AML-193 (cell line): ENCODE measurements at regions not wholly inside any gene's neighbourhood (a gene's known extent, or its start where the extent isn't known, plus 50 kb on each side); places are given as distances from the start of the nearest gene placed in this dataset.

Experiments
- DNase-seq, 2 experiments: peaks; one replicate each; lab custom pipeline; 2025; lab: John Stamatoyannopoulos, UW

DNA sequence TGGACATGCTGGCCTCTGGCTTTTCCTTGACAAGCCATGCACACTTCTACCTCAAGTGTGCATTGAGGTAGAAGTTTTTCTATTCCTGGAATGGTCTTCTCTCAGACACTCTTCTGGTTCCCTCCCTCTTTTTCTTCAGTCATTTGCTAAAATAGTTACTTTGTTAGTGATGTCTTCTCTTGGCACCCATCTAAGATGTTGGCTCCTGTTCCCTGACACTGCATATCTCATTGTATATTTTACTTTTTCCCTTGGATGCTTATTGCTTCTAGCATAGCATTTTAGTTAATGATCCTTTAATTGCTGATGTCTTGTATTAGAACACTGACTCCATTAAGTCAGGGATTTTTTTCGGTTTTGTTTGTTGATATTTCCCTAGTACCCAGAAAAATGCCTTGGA, 758.7 kb upstream of the NRSN1 start:
- DNase-seq, result no peak

DNA sequence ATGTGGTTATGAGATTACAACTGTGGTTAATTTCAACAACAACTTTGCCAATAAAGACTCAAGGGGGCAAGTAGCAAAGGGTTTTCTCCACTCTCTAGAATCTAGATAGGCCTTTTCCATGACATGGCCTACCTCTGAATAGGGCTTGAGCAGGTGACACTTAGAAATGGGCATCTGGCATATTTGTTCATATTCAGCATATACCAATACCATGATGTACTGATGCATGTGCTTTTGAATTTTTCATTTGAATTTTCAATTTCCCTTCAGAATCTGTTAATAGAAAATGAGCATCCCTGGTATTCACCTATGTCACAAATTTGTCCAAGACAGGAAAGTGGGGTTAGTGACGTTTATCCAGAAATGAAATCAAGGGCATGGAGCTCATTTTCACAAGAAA, 757.5 kb upstream of the NRSN1 start:
- no peak for DNase-seq

DNA sequence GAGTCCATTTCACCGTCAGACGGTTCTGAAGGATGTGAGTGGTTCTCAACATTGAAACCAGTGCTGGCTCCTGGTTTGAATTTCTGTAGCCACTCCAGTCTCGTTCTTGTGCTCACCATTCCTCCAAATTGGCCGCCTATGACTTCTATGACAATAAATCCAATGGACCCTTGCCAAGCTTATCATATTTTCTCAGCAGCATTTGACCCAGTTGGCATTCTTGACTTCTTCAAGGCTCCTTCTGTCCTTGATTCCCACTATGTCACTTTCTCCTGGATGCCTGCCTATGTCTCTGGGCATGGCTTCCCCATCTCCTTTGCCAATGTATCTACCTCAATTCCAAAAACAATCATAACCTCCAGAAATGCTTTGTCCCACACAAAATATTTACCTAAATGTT, 756.0 kb upstream of the NRSN1 start:
- DNase-seq, result no peak

DNA sequence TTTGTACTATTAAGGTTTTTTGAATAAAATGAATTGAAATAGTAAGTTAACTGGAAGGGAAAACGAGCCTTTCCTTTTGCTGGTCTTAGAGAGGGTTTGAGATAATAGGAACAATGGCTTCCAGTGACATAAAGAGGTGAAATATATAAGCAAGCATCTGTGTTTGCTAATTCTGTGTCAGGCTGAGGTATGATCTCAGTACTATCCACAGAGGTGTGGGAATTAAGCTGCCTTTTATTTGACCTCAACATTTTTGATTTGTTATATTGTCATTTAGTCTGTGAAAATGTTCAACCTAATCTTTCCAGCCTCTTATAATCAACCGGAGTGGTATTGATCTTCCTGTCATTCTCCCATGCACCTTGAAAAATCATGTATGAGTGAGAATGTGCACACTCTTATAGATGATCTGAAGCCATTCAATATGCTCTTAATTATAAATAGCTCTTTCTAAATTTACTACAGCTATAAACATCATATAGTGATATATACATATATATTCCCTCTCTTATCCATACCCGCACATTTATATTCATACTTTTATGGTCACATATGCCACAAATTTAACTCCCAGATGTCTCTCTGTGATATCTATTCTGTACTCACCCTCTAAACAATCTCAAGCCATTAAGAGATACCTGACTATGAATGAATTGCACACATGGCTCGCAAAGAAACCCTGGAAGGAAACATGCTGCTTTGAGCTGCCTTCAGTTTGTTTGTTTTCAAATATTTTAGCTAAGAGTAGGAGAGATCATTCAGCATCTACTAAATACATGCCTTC, 754.7 kb upstream of the NRSN1 start:
- DNase-seq, result no peak

DNA sequence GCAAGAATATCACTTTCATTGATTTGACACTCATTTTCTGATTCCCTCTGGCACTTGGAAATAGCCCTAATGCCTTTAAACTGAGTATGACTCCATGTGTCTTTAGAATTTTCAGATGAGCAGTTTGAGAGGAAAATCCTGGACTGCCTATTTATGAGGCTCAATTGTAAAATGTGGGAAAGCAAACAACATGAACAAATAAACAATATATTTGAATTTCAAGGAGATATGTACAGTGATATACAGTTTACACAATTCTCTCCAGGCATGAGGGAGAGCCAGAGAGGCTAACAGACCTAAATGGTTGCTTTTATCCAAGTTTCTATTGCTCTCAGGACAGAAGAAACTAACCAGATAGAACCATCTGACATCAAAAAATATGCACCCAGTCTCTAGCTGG, 748.2 kb upstream of the NRSN1 start:
- no peak for DNase-seq

DNA sequence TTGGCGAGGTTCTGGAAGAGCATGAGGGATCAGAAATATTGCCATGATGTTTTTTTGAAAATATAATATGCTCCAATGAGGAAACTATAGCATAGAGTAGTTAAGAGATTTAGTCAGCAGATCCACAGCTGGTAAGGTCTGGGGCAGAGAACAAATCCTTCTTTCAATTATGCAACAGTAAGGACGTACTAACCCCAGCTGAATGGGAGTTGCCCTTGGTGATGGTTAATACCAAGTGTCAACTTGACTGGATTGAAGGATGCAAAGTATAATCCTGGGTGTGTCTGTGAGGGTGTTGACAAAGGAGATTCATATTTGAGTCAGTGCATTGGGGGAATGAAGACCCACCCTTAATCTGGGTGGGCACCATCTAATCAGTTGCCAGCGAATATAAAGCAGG, 745.5 kb upstream of the NRSN1 start:
- no peak for DNase-seq

DNA sequence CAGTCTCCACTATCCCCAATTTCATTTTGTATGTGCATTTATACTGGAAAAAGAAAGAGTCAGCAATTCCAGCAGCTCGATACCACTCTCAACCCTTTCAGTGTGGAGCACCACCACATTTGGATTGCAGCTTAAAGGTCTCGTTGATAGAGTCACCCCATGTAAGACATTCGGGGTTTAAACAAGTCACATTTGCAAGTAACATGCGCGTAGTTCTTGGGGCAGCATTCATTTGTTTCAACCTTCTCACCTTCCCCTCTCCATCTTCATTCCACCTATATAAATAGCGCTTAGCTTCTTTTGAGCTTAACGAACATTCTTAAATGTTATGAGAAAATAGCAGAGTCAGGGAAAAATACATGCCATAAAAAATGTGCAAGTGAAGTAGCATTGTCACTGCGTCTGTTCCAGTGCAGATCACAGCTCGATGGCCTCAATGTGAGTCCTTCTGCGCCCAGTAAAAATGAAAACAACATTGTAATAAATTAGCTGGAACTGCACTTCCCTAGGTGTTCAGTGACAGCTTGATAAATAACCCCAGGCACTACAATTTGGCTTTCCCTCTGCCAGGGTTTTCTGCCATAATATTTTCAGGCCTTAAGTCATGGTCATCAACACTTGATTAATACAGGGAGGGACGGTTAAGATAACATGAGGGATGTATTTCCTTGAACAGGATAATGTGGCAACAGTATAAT, 737.8 kb upstream of the NRSN1 start:
- no peak for DNase-seq

DNA sequence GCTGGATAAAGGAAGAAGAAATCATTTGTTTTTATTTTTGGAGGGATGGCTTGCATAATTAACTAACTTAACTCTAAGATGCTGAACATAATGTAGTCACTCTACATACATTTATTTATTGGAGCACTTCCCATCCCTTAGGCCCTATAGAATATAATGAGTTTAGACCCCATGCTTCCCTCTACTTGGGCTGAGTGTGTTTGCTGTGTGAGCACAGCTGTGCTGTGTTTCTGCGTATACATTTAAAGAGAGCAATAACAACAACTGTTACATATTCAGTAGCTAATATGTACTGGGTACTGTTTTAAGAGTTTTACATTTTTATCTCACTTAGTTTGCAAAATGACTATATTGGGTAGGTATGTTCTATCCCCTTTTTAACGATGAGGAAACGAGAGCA, 736.6 kb upstream of the NRSN1 start:
- DNase-seq, result no peak

DNA sequence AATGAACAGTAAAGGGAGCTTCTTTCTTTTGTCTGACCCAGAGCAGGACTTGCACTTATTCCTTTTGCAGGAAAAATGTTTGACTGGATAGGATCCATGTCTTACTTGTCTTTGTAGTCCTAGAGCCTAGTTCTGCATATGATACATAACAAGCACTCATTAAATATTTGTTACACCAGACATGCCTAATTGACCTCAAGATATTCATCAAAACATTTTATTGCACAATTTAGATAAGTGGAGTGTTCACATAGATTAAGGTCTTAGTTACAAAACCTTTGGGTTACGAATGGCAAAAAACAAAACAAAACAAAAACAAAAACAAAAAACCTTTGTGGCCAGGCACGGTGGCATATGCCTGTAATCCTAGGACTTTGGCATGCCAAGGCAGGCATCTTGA, 735.8 kb upstream of the NRSN1 start:
- no peak for DNase-seq

DNA sequence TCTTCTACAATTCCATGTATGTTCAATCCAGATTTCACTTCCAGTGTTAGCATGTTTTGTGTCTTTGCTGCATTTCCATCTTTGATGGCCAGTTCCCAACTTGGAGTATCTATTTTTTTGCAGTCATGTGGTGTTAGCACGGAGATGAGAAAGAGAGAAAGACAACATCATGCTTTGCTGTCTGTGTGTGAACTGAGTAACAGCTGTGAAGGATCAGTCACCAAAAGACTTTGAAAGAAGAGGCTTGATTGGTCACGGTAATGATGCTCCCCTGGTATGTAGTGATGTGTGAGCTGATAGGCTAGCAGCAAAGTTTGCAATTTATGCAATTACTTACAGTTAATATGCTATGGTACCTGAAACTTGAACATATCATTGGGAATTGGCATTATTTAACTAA, 731.3 kb upstream of the NRSN1 start:
- no peak for DNase-seq

DNA sequence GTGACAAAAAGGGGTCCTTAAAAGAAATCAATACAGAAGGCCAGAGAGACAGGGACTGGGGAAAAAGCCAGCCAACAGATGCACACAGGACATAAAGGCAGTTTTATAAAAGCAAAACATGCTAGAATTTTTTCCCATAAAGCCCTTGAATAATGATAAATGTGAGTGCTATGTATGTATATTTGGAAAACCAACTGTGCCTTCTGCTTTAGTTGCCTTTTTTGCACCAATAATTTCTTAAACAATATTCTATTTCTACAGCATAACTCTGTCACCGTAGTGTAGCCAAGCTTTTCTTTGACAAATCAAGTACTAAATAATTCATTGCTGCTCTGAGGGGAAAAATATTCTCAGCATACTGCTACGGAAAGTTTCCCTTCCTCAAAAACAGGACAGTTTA, 730.6 kb upstream of the NRSN1 start:
- DNase-seq, result no peak

DNA sequence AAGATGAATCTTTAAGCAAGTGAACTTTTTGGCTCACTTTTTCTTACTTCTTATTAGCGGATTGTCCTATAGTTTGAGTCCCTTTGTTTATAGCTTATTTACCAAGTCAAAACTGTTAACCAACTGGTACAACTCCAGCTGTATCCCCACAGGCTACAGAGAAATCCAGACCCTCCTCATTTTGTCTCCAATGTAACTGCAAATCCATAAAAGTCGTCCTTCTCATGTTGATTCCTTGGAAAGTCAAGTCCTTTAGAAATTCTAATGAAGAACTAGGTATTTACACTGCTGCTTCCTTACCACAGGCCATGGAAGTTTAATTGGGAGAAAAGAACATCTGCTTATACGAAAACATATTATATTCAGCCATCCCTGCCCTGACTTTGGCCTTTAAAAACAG, 729.1 kb upstream of the NRSN1 start:
- no peak for DNase-seq

DNA sequence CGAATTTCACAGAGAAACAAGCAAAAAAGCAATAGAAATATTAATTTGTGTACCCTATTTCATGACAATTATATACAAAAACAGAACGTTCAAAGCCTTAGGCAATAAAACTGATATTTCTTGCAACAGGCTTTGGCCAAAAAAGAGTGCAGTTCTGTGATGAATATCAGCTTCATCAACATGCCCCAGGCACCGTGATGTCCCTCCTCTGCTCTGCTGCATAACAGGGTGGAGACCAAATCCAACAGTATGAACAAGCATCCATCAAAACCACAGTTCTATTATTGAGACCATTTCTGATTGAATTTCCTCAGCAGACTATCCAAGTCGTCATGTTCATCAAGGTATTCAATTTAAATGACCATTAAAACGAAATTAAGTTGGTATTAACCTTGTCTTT, 722.6 kb upstream of the NRSN1 start:
- no peak for DNase-seq

DNA sequence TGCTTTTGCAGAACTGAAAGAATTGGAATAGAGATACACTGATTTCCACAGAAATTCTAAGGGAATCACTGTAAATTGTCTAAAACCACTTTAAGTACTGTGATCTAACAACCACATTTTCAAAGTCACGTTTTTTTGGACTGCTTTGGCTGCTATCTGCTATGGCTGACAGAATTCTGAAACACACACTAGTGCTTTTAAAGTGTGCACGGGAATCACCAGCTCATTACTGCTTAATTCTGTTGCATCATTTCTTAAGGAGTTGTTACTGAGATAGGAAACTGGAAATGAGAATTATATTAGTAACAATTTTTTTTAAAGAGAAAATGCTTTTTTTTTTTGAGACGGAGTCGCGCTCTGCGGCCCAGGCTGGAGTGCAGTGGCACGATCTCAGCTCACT, 716.5 kb upstream of the NRSN1 start:
- DNase-seq, result no peak

DNA sequence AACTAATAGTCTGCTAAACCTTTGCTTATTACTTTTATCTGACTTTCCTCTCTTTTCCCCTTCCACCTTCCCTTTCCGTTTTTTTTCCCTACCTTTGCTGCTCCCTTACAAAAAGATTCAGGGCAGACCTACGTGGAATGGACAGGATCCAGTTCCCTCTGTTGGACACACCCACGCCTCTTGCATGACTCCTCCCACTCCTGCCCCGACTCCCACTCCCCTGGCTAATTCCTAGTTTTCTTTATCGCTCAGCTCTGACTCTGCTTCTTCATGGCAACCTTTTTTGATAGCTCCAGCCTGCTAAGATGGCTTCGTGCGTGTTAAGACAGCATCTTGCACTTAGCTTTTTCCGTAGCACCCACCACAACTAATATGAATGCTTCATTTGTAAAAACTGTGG, 715.6 kb upstream of the NRSN1 start:
- no peak for DNase-seq

DNA sequence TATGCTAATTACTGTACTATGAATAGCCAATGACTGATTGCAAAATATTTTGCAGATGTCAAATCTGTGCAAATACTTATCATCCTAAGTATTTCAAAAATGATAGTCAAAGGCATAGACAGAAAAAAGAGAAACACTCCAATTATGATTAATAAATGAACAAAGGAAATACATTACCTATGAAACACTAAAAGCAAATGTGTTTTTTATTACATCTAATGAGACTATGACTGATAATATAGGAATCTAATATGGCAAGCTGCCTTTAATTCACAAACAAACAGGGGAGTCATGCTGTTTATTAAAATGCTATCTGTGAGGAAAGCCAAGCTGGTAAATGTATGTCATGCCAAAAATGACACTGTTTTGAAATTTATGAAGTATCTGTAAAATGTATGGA, 713.2 kb upstream of the NRSN1 start:
- DNase-seq, result no peak

DNA sequence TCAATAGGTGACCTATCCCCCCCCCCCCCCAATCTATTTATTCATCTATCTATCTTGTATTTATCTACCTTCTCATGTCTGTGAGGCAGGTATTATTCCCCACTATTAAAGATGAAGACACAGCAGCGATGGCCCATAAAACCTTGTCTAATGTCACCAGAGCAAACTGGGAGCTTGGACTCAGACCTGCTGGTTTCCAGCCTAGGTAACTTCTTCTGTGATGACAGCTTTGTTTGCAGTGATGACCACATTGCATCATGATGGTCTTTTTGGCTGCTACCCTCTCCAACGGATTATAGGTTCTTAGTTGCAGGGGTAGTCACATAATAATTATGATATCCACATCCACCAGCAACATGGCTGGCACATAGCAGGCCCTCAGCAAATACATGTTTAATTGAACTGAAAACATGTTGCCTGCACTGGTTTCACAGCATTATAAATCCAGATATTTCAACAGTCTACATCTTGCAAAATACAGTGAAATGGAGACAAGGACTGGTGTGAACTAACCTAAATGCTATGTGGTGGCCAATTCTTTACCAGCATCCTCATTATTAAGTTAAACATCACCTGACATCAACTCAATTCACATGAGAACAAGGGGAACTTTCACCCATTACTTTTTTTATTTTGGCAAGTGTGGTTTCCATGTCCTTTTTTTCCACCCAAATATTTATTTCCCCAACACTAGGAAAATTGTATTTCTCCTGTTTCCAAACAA, 712.5 kb upstream of the NRSN1 start:
- no peak for DNase-seq

DNA sequence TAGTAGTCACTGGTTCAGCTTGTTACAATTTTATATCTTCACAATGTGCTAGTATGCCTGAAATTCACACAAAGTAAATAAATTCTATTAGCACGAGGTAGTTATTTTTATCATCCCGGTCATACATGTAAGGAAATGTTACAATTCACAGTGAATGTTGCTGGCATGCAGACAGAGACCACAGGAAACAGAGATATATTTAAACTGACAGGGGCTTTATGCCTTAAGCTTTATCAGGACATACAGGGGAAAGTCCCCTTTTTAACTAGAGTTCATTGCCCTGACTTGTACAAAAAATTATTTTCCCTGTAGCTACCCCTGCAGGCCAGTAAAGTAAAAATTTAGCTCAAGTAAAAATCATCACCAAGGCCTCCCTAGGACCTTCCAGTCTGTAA, 712.0 kb upstream of the NRSN1 start:
- DNase-seq, result no peak

DNA sequence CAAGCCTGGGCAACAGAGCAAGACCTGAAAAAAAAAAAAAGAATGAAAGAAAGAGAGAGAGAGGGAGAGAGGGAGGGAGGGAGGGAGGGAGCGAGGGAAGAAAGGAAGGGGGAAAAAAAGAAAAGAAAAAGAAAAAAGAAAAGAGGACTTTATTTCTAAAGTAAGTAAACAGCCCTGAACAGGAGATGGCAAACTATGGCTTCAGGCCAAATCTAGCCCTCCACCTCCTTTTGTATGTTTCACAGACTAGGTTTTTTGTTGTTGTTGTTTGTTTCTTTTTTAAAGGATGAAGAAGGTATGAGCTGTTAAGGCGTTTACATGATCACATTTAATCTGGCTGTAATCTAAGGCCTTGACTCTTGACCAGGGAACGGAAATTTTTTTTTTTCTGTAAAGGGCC, 711.1 kb upstream of the NRSN1 start:
- no peak for DNase-seq

DNA sequence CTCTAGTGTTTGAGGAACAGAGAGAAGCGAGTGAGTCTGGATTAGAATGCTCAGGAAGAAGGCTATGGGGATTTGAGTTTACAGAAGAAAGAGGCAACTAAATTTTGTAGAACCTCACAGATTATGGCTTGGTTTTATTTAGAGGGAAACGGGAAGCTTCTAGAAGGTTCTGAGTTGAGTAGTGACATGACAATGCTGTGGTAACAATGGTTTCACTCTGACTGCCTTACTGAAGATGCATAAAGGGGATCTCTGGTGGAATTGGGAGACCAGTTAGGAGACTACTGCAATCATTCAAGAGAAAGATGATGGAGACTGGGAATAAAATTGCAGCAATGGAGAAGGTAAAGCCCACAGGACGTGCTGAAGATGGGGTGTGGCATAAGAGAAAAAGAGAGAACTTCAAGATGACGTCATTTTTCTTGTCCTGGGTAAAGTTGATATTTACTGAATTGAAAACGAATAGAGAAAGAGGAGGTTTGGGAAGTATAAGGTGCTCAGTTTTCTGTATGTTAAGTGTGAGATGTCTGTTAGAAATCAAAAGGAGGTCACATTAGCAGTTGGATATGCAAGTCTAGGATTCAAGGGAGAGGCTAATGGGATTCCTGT, 710.1 kb upstream of the NRSN1 start:
- DNase-seq, result no peak

DNA sequence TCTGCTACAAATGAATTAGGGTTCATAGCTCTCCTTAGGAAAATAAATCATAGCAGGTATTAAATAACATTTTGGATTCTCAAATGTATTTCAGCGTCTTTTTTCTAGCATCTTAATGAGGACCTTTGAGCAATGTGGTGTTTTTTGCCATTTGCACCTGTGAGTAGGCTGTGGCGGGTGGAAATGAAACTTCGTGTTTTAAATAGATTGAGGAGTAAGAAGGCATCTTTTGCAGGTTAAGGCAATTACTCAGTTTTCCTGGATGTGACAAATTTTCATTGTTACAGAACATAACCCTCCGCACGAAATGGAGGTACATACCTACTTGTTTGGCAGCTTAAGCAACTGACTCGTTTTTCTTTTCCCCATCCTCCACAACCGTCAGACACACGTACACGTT, 708.9 kb upstream of the NRSN1 start:
- DNase-seq, result no peak

DNA sequence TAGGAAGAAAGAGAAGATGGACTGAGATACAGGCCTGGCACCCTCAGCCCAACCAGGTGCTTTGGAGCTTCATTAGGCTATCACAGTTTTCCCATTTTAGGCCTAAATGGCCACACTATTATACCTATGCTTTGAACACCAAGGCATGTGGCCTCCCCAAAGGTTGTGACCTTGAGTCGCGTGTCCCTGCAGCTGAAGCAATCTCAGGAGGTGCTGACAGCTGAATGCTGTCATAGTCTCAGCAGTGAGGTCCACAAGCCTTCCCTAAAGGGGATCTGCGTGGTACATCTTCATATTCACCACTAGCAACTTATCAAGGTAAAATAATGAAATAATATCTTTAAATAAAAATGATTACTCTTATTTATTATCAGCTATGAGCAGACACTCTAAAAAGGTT, 707.9 kb upstream of the NRSN1 start:
- no peak for DNase-seq

DNA sequence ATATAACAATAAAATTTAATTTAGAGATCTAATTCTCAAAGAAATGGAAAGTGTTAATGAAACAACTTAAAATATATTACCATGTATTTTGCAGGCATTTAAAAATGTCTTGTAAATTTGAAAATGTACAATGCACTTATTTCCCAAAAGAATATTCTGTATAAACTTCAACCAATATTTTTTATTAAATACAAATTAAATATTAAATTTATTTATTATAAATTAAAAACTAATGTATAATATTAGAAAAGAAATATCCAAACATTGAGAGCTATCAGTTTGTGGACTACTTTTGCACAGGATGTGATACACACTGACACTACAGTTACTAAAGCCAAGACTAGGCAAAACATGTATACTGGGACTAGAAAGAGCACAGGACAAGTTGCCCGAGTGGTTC, 707.0 kb upstream of the NRSN1 start:
- DNase-seq, result no peak
